ENCODE measurements at regions not wholly inside any gene's neighbourhood (a gene's known extent, or its start where the extent isn't known, plus 50 kb on each side); places are given as distances from the start of the nearest gene placed in this dataset.

DNA sequence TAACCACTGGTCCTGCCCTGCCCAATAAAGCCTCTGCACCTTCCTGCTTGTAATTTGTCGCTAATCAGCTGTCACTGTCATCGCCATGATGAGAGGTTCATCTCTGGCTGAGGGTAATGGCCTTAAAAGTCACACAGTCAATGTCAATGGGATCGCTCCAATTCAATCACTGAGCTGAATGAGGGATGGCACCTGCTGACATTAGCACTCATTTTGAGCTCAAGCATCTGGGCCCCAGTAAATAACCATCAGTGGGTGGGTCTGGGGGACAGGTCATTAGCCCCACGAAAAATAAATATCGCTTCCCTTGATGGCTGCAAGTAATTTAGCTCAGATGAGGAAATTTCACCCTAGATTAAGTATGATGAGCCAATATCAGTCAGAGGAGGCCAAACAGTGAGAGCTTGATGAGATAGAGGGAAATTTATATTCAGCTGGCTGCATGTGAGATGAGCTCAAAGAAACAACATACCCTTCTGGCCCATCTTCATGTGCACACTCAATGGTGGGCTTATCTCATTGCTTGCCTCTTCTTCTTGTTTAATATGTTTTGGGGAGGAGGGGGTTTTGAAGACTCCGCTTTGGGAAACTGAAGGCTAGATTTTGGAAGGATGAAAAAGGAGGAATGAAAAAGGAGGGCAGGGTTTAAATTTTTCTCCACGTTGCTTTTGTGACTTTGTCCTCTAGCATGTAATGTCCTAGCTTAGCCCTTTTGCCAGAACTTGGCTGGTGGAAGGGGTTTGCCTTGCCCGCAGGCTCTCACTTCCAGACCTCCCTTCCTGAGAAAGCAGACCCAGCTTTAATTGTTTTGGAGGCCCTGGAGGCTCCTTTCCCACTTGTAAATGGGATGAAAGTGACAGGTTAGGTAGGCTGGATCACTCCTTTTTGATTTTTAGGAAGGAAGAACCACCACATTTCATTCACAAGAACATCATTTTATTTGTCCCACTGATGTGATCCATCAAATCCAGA, 84.8 kb upstream of the PAQR3 start:
- H3K9me2 ChIP-seq (ENCODE audit: insufficient read depth, low read length), result no peaks in the 10 kb centered on the region
- no peaks in the 10 kb centered on the region for H3K36me3 ChIP-seq (ENCODE audit: insufficient read depth, low read length)
- ChIA-PET CTCF (ENCODE audit: unreplicated experiment) (no interaction called here), POLR2A (no interaction called here)
- TF ChIP-seq, protein P1, sequence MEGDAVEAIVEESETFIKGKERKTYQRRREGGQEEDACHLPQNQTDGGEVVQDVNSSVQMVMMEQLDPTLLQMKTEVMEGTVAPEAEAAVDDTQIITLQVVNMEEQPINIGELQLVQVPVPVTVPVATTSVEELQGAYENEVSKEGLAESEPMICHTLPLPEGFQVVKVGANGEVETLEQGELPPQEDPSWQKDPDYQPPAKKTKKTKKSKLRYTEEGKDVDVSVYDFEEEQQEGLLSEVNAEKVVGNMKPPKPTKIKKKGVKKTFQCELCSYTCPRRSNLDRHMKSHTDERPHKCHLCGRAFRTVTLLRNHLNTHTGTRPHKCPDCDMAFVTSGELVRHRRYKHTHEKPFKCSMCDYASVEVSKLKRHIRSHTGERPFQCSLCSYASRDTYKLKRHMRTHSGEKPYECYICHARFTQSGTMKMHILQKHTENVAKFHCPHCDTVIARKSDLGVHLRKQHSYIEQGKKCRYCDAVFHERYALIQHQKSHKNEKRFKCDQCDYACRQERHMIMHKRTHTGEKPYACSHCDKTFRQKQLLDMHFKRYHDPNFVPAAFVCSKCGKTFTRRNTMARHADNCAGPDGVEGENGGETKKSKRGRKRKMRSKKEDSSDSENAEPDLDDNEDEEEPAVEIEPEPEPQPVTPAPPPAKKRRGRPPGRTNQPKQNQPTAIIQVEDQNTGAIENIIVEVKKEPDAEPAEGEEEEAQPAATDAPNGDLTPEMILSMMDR (conservative IDR thresholded peaks at IDR 0.05; ENCODE audit: low read length), result no peak
- TF ChIP-seq EZH2phosphoT487 (IDR thresholded peaks at IDR 0.05; ENCODE audit: borderline replicate concordance, low read depth, low read length), result no peak
- no peaks in the 10 kb centered on the region for H3K79me2 ChIP-seq (ENCODE audit: insufficient read depth, low read depth, low read length)
- H4K20me1 ChIP-seq (ENCODE audit: insufficient read depth, low read length), result no peaks in the 10 kb centered on the region
- H3K27ac ChIP-seq (ENCODE audit: low read depth, low read length, poor library complexity, severe bottlenecking), result no peak overlapping the region
- H2AFZ ChIP-seq (ENCODE audit: low read length), result no peak overlapping the region
- no TSS peak for BruUV-seq (replicated peaks)
- H3K9me3 ChIP-seq (ENCODE audit: low read length), result no peaks in the 10 kb centered on the region
- H3K4me1 ChIP-seq (ENCODE audit: insufficient read depth, low read length, poor library complexity, severe bottlenecking), result no peaks in the 10 kb centered on the region
- intact Hi-C loops (cut with micrococcal nuclease; ENCODE audit: unreplicated experiment), result no loop called here
- no peak overlapping the region for H3K4me2 ChIP-seq (ENCODE audit: low read length)
- no peak for DNase-seq (ENCODE audit: low spot score)
- no peak overlapping the region for H3K4me3 ChIP-seq (ENCODE audit: low read depth, low read length, poor library complexity, severe bottlenecking)

DNA sequence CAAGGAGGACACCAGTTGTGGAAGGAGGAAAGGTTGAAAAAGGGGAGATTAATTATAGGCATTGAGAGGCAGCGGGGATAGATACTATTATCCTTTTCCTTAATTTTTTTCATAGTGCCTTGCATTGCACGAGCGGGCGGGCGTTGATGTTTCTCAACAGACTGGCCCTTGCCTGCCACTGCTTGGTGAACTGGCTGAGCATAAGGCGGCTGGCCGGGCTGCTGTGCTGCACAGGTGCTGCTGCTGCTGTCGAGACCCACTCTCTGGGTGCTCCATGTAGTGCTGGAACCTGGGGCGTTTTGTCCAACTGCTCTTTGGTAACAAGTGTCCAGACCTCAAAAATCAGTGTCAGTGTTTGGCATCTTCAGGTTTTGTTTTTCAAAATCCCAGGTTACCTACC, 83.3 kb upstream of the PAQR3 start:
- no peaks in the 10 kb centered on the region for H3K79me2 ChIP-seq (ENCODE audit: insufficient read depth, low read depth, low read length)
- H3K4me2 ChIP-seq (ENCODE audit: low read length), result no peak overlapping the region
- TF ChIP-seq, protein P1 (conservative IDR thresholded peaks at IDR 0.05; ENCODE audit: low read length), result no peak
- no peak for TF ChIP-seq EZH2phosphoT487 (IDR thresholded peaks at IDR 0.05; ENCODE audit: borderline replicate concordance, low read depth, low read length)
- H3K9me3 ChIP-seq (ENCODE audit: low read length), result no peaks in the 10 kb centered on the region
- no peak overlapping the region for H2AFZ ChIP-seq (ENCODE audit: low read length)
- no peaks in the 10 kb centered on the region for H3K36me3 ChIP-seq (ENCODE audit: insufficient read depth, low read length)
- no peaks in the 10 kb centered on the region for H4K20me1 ChIP-seq (ENCODE audit: insufficient read depth, low read length)
- no peaks in the 10 kb centered on the region for H3K9me2 ChIP-seq (ENCODE audit: insufficient read depth, low read length)
- no TSS peak for BruUV-seq (replicated peaks)
- POLR2A ChIA-PET, result no interaction called here
- H3K4me1 ChIP-seq (ENCODE audit: insufficient read depth, low read length, poor library complexity, severe bottlenecking), result no peaks in the 10 kb centered on the region
- H3K27ac ChIP-seq (ENCODE audit: low read depth, low read length, poor library complexity, severe bottlenecking), result no peak overlapping the region
- DNase-seq (ENCODE audit: low spot score), result no peak
- intact Hi-C loops (cut with micrococcal nuclease; ENCODE audit: unreplicated experiment), result no loop called here
- H3K4me3 ChIP-seq (ENCODE audit: low read depth, low read length, poor library complexity, severe bottlenecking), result no peak overlapping the region
- CTCF ChIA-PET (ENCODE audit: unreplicated experiment), result no interaction called here

DNA sequence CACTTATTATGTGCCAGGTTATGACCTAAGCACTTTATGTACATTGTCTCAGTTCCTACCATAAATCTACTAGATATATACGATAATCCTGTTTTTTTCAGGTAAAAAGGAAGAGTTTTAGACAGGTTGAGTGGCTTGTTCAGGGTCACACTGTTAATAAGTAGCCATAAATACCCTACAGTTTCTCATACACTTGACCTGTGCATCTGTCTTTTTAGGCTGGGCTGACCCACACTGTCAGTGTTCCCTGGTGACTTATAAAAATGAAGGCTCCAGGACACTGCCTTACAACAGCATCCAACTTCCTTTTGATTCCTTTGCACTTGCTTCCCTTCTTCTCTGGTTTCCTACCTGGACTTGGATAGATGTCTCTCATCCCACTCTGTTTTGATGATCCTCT, 78.2 kb upstream of the PAQR3 start:
- no peaks in the 10 kb centered on the region for H4K20me1 ChIP-seq (ENCODE audit: insufficient read depth, low read length)
- H3K79me2 ChIP-seq (ENCODE audit: insufficient read depth, low read depth, low read length), result no peaks in the 10 kb centered on the region
- ChIA-PET POLR2A (no interaction called here), CTCF (ENCODE audit: unreplicated experiment) (no interaction called here)
- no peak overlapping the region for H3K4me2 ChIP-seq (ENCODE audit: low read length)
- H3K9me3 ChIP-seq (ENCODE audit: low read length), result no peaks in the 10 kb centered on the region
- no peak overlapping the region for H2AFZ ChIP-seq (ENCODE audit: low read length)
- no peaks in the 10 kb centered on the region for H3K4me1 ChIP-seq (ENCODE audit: insufficient read depth, low read length, poor library complexity, severe bottlenecking)
- H3K4me3 ChIP-seq (ENCODE audit: low read depth, low read length, poor library complexity, severe bottlenecking), result no peak overlapping the region
- TF ChIP-seq EZH2phosphoT487 (IDR thresholded peaks at IDR 0.05; ENCODE audit: borderline replicate concordance, low read depth, low read length), result no peak
- TF ChIP-seq, protein P1 (conservative IDR thresholded peaks at IDR 0.05; ENCODE audit: low read length), result no peak
- intact Hi-C loops (cut with micrococcal nuclease; ENCODE audit: unreplicated experiment), result no loop called here
- H3K36me3 ChIP-seq (ENCODE audit: insufficient read depth, low read length), result no peaks in the 10 kb centered on the region
- DNase-seq (ENCODE audit: low spot score), result no peak
- no peaks in the 10 kb centered on the region for H3K9me2 ChIP-seq (ENCODE audit: insufficient read depth, low read length)
- no TSS peak for BruUV-seq (replicated peaks)
- no peak overlapping the region for H3K27ac ChIP-seq (ENCODE audit: low read depth, low read length, poor library complexity, severe bottlenecking)

All from OCI-LY7 (cell line).